Mesenchymal stem cell (in vitro differentiated cells and primary cell): ENCODE measurements at regions not wholly inside any gene's neighbourhood (a gene's known extent, or its start where the extent isn't known, plus 50 kb on each side); places are given as distances from the start of the nearest gene placed in this dataset.

Experiments used
- DNase-seq: peaks from one replicate; pipeline ENCODE4 v3.0.0-alpha.2; 2013
- H2AFZ ChIP-seq: one replicate; pipeline ENCODE4 v1.6.1; 2013; ENCODE audit warnings: low read depth, mild to moderate bottlenecking, control low read depth, inconsistent platforms, low read length, moderate library complexity
- H2AK5ac ChIP-seq: 2 replicates; pipeline ENCODE4 v1.6.1; 2013; ENCODE audit warnings: low read length, moderate library complexity, mild to moderate bottlenecking, inconsistent platforms; ENCODE audit not compliant: severe bottlenecking
- H2BK120ac ChIP-seq: one replicate; pipeline ENCODE4 v1.6.1; 2013; ENCODE audit warnings: low read depth, mild to moderate bottlenecking, inconsistent platforms, low read length, moderate library complexity
- H2BK12ac ChIP-seq, 2 experiments: one replicate each; pipeline ENCODE4 v1.6.1; 2013; ENCODE audit warnings: inconsistent platforms in 2 of 2, low read length in 2 of 2, mild to moderate bottlenecking in 2 of 2, moderate library complexity in 2 of 2, control low read depth in 1 of 2
- H2BK15ac ChIP-seq: one replicate; pipeline ENCODE4 v1.6.1; 2013; ENCODE audit warnings: mild to moderate bottlenecking, low read depth, inconsistent platforms; ENCODE audit not compliant: poor library complexity, severe bottlenecking
- H2BK5ac ChIP-seq: 2 replicates; pipeline ENCODE4 v1.6.1; 2013; ENCODE audit warnings: low read depth, mild to moderate bottlenecking, low read length, control low read depth, inconsistent platforms; ENCODE audit not compliant: poor library complexity, severe bottlenecking
- H3K14ac ChIP-seq, 2 experiments: one replicate each; pipeline ENCODE4 v1.6.1; 2013; ENCODE audit warnings: inconsistent platforms in 2 of 2, low read length in 2 of 2, control low read depth in 1 of 2, mild to moderate bottlenecking in 1 of 2, moderate library complexity in 1 of 2
- H3K18ac ChIP-seq, 2 experiments: one replicate each; pipeline ENCODE4 v1.6.1; 2013; ENCODE audit warnings: inconsistent platforms in 2 of 2, low read length in 2 of 2, control low read depth in 1 of 2, low read depth in 1 of 2, mild to moderate bottlenecking in 1 of 2
- H3K23ac ChIP-seq, 2 experiments: one replicate each; pipeline ENCODE4 v1.6.1; 2013; ENCODE audit warnings: inconsistent platforms in 2 of 2, low read length in 2 of 2, mild to moderate bottlenecking in 2 of 2, moderate library complexity in 2 of 2, control low read depth in 1 of 2
- H3K27ac ChIP-seq: 2 replicates; pipeline ENCODE4 v1.5.1; 2013; ENCODE audit warnings: mild to moderate bottlenecking, moderate library complexity, low read length, control low read depth, inconsistent platforms; ENCODE audit not compliant: poor library complexity, severe bottlenecking
- H3K27me3 ChIP-seq, 2 experiments: 2 replicates each; pipeline versions ENCODE4 v1.6.1 to v1.7.0; 2013; ENCODE audit warnings: low read length in 2 of 2, mild to moderate bottlenecking in 2 of 2, moderate library complexity in 2 of 2, control low read depth in 1 of 2, inconsistent platforms in 1 of 2; ENCODE audit not compliant: control insufficient read depth in 1 of 2, insufficient read depth in 1 of 2
- H3K36me3 ChIP-seq, 2 experiments: 2 replicates each; pipeline versions ENCODE4 v1.6.1 to v1.7.0; 2013; ENCODE audit warnings: low read length in 2 of 2, control low read depth in 1 of 2, inconsistent platforms in 1 of 2, low read depth in 1 of 2, mild to moderate bottlenecking in 1 of 2; ENCODE audit not compliant: insufficient read depth in 2 of 2, control insufficient read depth in 1 of 2
- H3K4ac ChIP-seq, 2 experiments: one replicate each; pipeline ENCODE4 v1.6.1; 2013; ENCODE audit warnings: inconsistent platforms in 2 of 2, low read length in 2 of 2, mild to moderate bottlenecking in 2 of 2, moderate library complexity in 2 of 2, control low read depth in 1 of 2, low read depth in 1 of 2
- H3K4me1 ChIP-seq: 2 replicates; pipeline ENCODE4 v1.6.1; 2013; ENCODE audit warnings: low read depth, low read length, control low read depth; ENCODE audit not compliant: control insufficient read depth, insufficient read depth
- H3K4me2 ChIP-seq: 2 replicates; pipeline ENCODE4 v1.6.1; 2013; ENCODE audit warnings: low read length, mild to moderate bottlenecking, inconsistent platforms; ENCODE audit not compliant: poor library complexity, severe bottlenecking
- H3K4me3 ChIP-seq, 2 experiments: 2 replicates each; pipeline versions ENCODE4 v1.5.1 to v1.7.0; 2013; ENCODE audit warnings: low read length in 2 of 2, mild to moderate bottlenecking in 2 of 2, control low read depth in 1 of 2, low read depth in 1 of 2; ENCODE audit not compliant: insufficient read depth in 1 of 2
- H3K79me1 ChIP-seq: replicated peaks from 2 replicates; pipeline ENCODE4 v1.6.1; 2013; ENCODE audit warnings: mild to moderate bottlenecking, control low read depth, low read length, inconsistent platforms; ENCODE audit not compliant: poor library complexity, severe bottlenecking
- H3K9ac ChIP-seq: 2 replicates; pipeline ENCODE4 v1.7.0; 2013; ENCODE audit warnings: mild to moderate bottlenecking, low read length, moderate library complexity
- H3K9me3 ChIP-seq: 2 replicates; pipeline ENCODE4 v1.7.0; 2013; ENCODE audit warnings: mild to moderate bottlenecking, low read length; ENCODE audit not compliant: control insufficient read depth
- H4K8ac ChIP-seq: one replicate; pipeline ENCODE4 v1.6.1; 2013; ENCODE audit warnings: inconsistent platforms, mild to moderate bottlenecking, low read length, moderate library complexity
- H4K91ac ChIP-seq: one replicate; pipeline ENCODE4 v1.6.1; 2013; ENCODE audit warnings: mild to moderate bottlenecking, low read length, inconsistent platforms
- WGBS: methylation state at CpG from one replicate; pipeline ENCODE4 v1.1.7; 2013; ENCODE audit warnings: mixed read lengths; 5-methylcytosine and 5-hydroxymethylcytosine counted together

GRCh38 chr13:112179995-112180394, 113.0 kb downstream of the SOX1 start:
- 76% methylated on average over 12 of the region's 12 CpGs for WGBS
- Histone ChIP-seq H2AK5ac (no peak overlapping the region), H3K79me1 (no peaks in the 10 kb centered on the region), H3K4ac (no peak overlapping the region), H2BK120ac (no peak overlapping the region), H2BK15ac (no peak overlapping the region), H3K4me3 (no peak overlapping the region), H3K18ac (no peak overlapping the region), H2BK5ac (no peak overlapping the region), H3K36me3 (no peaks in the 10 kb centered on the region), H4K91ac (no peak overlapping the region), H3K9ac (no peak overlapping the region), H2AFZ (no peak overlapping the region), H4K8ac (no peak overlapping the region), H3K4me1 (no peaks in the 10 kb centered on the region), H3K14ac (no peak overlapping the region), H2BK12ac (no peak overlapping the region), H3K27ac (no peak overlapping the region), H3K27me3 (no peaks in the 10 kb centered on the region), H3K23ac (no peak overlapping the region), H3K9me3 (peaks cover under 1% of the 10 kb centered on the region), H3K4me2 (no peak overlapping the region)
- DNase-seq = no peak

- no peak overlapping the region for H3K23ac ChIP-seq
- H2BK12ac ChIP-seq = no peak overlapping the region
- no peak overlapping the region for H3K27ac ChIP-seq
- no peak overlapping the region for H2AFZ ChIP-seq
- WGBS = 73% methylated on average over 13 of the region's 13 CpGs
- H4K8ac ChIP-seq = no peak overlapping the region
- no peak overlapping the region for H3K4me3 ChIP-seq
- no peaks in the 10 kb centered on the region for H3K9me3 ChIP-seq
- H3K18ac ChIP-seq = no peak overlapping the region
- no peaks in the 10 kb centered on the region for H3K79me1 ChIP-seq
- no peak overlapping the region for H3K4ac ChIP-seq
- H3K4me2 ChIP-seq = no peak overlapping the region
- no peak overlapping the region for H3K9ac ChIP-seq
- H2BK15ac ChIP-seq = no peak overlapping the region
- no peak overlapping the region for H4K91ac ChIP-seq
- no peak overlapping the region for H2BK120ac ChIP-seq
- H2AK5ac ChIP-seq = no peak overlapping the region
- no peaks in the 10 kb centered on the region for H3K36me3 ChIP-seq
- H3K14ac ChIP-seq = no peak overlapping the region
- H3K4me1 ChIP-seq = no peaks in the 10 kb centered on the region
- no peak overlapping the region for H2BK5ac ChIP-seq
- DNase-seq = no peak
- H3K27me3 ChIP-seq = no peaks in the 10 kb centered on the region
Measured at GRCh38 chr13:112181336-112182067, 114.6 kb downstream of the SOX1 start.

GRCh38 chr13:112182251-112182650, 115.3 kb downstream of the SOX1 start:
- Histone ChIP-seq H3K27me3 (no peaks in the 10 kb centered on the region), H3K14ac (no peak overlapping the region), H2AFZ (no peak overlapping the region), H2BK120ac (no peak overlapping the region), H2AK5ac (no peak overlapping the region), H3K9ac (no peak overlapping the region), H2BK15ac (no peak overlapping the region), H3K18ac (no peak overlapping the region), H3K36me3 (no peaks in the 10 kb centered on the region), H3K23ac (no peak overlapping the region), H3K9me3 (no peaks in the 10 kb centered on the region), H3K27ac (no peak overlapping the region), H2BK12ac (no peak overlapping the region), H3K4me1 (no peaks in the 10 kb centered on the region), H3K4ac (no peak overlapping the region), H3K79me1 (no peaks in the 10 kb centered on the region), H3K4me3 (no peak overlapping the region), H4K91ac (no peak overlapping the region), H3K4me2 (no peak overlapping the region), H4K8ac (no peak overlapping the region), H2BK5ac (no peak overlapping the region)
- 83% methylated on average over 9 of the region's 11 CpGs for WGBS
- DNase-seq = no peak

GRCh38 chr13:112182846-112183531, 116.0 kb downstream of the SOX1 start:
- H2BK5ac ChIP-seq = no peak overlapping the region
- H4K8ac ChIP-seq = no peak overlapping the region
- 79% methylated on average over 24 of the region's 24 CpGs for whole genome bisulfite sequencing
- no peak overlapping the region for H3K27ac ChIP-seq
- H3K4ac ChIP-seq = no peak overlapping the region
- no peak overlapping the region for H2AFZ ChIP-seq
- H2BK120ac ChIP-seq = no peak overlapping the region
- no peak overlapping the region for H4K91ac ChIP-seq
- H3K79me1 ChIP-seq = no peaks in the 10 kb centered on the region
- H3K36me3 ChIP-seq = no peaks in the 10 kb centered on the region
- no peak overlapping the region for H3K4me3 ChIP-seq
- H3K14ac ChIP-seq = no peak overlapping the region
- no peak overlapping the region for H2BK12ac ChIP-seq
- no peak overlapping the region for H2AK5ac ChIP-seq
- DNase-seq = no peak
- no peaks in the 10 kb centered on the region for H3K4me1 ChIP-seq
- no peaks in the 10 kb centered on the region for H3K9me3 ChIP-seq
- no peak overlapping the region for H3K4me2 ChIP-seq
- no peak overlapping the region for H2BK15ac ChIP-seq
- no peaks in the 10 kb centered on the region for H3K27me3 ChIP-seq
- H3K9ac ChIP-seq = no peak overlapping the region
- H3K18ac ChIP-seq = no peak overlapping the region
- H3K23ac ChIP-seq = no peak overlapping the region
